ENCODE measurements at regions not wholly inside any gene's neighbourhood (a gene's known extent, or its start where the extent isn't known, plus 50 kb on each side); places are given as distances from the start of the nearest gene placed in this dataset. TPM values are rescaled to one million over a fixed set of nuclear protein-coding genes. Genes with fewer than 3 reads are reported as not detected.

DNA sequence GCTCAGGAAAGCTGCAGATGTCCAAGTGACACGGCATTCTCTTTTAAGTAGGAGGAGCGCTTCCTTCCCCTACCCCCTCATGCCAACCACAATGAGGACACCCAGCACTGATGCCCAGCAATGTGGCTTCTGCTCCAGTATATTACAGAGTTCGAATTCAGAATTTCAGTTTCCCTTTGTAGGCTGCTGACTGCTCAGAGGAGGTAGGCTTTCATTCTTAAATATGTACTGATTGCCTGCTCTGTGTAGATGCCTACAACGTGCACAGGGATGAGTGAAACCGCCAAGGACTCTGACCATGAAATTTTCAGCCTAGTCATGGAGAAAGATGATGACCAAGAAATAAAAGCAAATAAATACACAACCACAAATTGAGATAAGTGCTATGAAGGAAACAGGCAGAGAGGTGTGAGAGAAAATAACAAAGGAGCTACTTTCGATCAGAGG, 50.9 kb upstream of the TNFAIP3 start:
- H3K36me3 ChIP-seq (ENCODE audit: control insufficient read depth in 4 of 4, insufficient read depth in 4 of 4, low read length in 4 of 4): no peaks in the 10 kb centered on the region
- ATAC-seq (ENCODE audit: insufficient read depth, low FRiP score): no peak
- TF ChIP-seq, protein P1, sequence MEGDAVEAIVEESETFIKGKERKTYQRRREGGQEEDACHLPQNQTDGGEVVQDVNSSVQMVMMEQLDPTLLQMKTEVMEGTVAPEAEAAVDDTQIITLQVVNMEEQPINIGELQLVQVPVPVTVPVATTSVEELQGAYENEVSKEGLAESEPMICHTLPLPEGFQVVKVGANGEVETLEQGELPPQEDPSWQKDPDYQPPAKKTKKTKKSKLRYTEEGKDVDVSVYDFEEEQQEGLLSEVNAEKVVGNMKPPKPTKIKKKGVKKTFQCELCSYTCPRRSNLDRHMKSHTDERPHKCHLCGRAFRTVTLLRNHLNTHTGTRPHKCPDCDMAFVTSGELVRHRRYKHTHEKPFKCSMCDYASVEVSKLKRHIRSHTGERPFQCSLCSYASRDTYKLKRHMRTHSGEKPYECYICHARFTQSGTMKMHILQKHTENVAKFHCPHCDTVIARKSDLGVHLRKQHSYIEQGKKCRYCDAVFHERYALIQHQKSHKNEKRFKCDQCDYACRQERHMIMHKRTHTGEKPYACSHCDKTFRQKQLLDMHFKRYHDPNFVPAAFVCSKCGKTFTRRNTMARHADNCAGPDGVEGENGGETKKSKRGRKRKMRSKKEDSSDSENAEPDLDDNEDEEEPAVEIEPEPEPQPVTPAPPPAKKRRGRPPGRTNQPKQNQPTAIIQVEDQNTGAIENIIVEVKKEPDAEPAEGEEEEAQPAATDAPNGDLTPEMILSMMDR (IDR thresholded peaks at IDR 0.05; ENCODE audit: control extremely low read depth, extremely low read depth): no peak

DNA sequence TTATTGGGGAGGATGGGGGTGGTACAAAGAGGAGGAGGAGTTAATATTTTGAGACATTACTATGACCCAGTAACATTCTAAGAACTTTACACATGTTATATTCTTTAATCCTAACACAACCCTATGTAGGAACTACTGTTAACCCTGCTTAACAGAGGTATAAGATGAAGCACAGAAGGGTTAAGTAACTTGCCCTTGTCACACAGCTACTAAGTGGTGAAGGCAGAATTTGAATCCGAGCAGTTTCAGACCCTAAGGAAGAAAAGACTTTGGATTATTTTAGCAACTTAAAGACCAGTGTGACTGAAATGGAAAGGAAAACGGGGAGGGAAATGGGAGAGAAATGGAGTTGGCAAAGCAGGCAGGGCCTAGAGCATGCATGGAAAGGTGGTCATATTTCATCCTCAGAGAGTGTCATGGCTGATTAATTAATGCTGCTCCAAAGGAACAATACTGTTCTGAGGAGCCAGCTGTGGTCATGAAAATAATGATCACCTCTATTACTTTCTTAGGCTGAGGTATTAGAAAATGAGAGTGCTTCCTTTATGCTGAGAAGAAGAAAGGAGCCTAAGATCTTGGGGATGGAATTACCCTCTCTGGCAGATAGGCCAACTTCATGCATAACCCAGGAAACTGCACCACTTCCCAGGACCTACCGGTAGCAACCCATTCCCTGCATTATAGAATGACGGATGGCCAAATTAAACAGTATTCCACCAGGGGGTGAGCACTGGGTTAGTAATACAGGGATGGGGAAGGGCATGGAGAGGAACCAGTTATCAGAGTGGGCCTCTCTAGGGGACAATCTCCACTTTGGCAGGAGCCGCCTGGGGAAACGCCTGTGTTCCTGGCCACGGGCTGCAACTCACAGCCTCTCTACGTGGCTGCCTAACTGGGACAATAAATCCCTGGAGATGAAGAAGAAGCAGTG, 50.1 kb upstream of the TNFAIP3 start:
- ATAC-seq (ENCODE audit: insufficient read depth, low FRiP score): no peak

More for the DNA sequence above, 50.9 kb upstream of the TNFAIP3 start:
- peaks cover 0 to 17% (median 0%) of the 10 kb centered on the region in 5 donors for H3K4me1 ChIP-seq (ENCODE audit: control insufficient read depth in 5 of 5, insufficient read depth in 5 of 5, low read length in 5 of 5)
- H3K27me3 ChIP-seq (ENCODE audit: control insufficient read depth in 3 of 3, insufficient read depth in 3 of 3, low read length in 2 of 3): no peaks in the 10 kb centered on the region
- WGBS, 2 donors: 29 to 39% methylated on average over 6 of the region's 6 CpGs
- DNase-seq: no peak
- no peak overlapping the region for H3K9ac ChIP-seq (ENCODE audit: insufficient read depth in 1 of 2, low read length in 2 of 2)
- no peak overlapping the region for H3K27ac ChIP-seq (ENCODE audit: low read depth in 1 of 2, low read length in 1 of 2)
- H3K9me3 ChIP-seq (ENCODE audit: control insufficient read depth in 4 of 4, insufficient read depth in 3 of 4, low read length in 3 of 4): no peaks in the 10 kb centered on the region
- H3K4me3 ChIP-seq: no peak overlapping the region

More for the DNA sequence above, 50.1 kb upstream of the TNFAIP3 start:
- no peak for DNase-seq
- Histone ChIP-seq H3K9me3 (ENCODE audit: control insufficient read depth in 4 of 4, insufficient read depth in 3 of 4, low read length in 3 of 4) (no peaks in the 10 kb centered on the region), H3K4me3 (no peak overlapping the region), H3K4me1 (ENCODE audit: control insufficient read depth in 5 of 5, insufficient read depth in 5 of 5, low read length in 5 of 5) (peaks cover 0 to 17% (median 0%) of the 10 kb centered on the region in 5 donors), H3K9ac (ENCODE audit: insufficient read depth in 1 of 2, low read length in 2 of 2) (no peak overlapping the region), H3K36me3 (ENCODE audit: control insufficient read depth in 4 of 4, insufficient read depth in 4 of 4, low read length in 4 of 4) (no peaks in the 10 kb centered on the region), H3K27me3 (ENCODE audit: control insufficient read depth in 3 of 3, insufficient read depth in 3 of 3, low read length in 2 of 3) (no peaks in the 10 kb centered on the region), H3K27ac (ENCODE audit: low read depth in 1 of 2, low read length in 1 of 2) (no peak overlapping the region)
- 65 to 83% methylated on average over 8 of the region's 8 CpGs for WGBS, 2 donors
- TF ChIP-seq, protein P1 (IDR thresholded peaks at IDR 0.05; ENCODE audit: control extremely low read depth, extremely low read depth): no peak

Small RNAs in the stretch of these regions (small RNA-seq; reads per million reads assigned to genes)
- gene RF00019 (ENCODE audit: low replicate concordance): not detected
